ENCODE measurements at regions not wholly inside any gene's neighbourhood (a gene's known extent, or its start where the extent isn't known, plus 50 kb on each side); places are given as distances from the start of the nearest gene placed in this dataset.

DNA sequence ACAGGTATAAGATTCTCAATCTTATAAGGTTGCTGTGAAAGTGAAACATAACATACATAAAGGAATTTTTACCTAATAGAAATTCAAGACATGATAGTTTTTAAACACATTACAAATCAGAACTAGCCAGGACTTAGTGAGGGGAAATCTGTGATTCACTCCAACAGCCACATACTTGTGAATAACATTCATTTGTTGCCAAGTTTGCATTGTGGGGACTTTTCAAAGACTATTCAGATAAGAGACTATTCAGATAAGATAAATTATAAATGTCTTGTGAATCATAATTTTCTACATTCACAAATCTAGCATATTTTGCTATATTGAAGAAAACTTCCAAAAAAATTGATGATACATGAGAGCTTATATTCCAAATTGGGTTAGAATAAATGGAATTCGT, 345.3 kb upstream of the CDH20 start:
- DNase-seq = no peak

GRCh38 chr18:60996326-60996725, 336.9 kb upstream of the CDH20 start:
- DNase-seq = no peak

DNA sequence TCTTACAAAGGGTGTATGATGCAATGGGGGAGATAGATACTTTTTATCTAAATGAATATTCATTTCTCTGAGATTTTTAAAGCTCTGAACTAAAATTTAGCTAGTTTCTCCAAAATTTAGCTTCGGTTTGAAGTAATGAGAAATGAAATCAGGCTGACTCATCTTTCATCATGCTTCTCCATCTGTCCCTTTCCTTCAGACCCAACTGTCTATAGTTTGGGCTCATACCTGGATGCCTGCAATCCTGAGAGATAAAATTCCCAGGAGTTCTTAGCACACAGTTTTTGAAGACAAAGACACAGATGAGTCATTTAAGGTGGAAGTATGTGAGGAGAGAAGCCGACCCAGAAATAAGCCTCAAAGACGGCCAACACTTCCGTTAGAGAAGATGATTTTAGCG, 336.4 kb upstream of the CDH20 start:
- DNase-seq = no peak

GRCh38 chr18:61001138-61001537, 332.1 kb upstream of the CDH20 start:
- DNase-seq = no peak

GRCh38 chr18:61006687-61007224, 326.5 kb upstream of the CDH20 start:
- no peak for DNase-seq

- no peak for DNase-seq
Measured at GRCh38 chr18:61019338-61020301, 313.6 kb upstream of the CDH20 start.

DNA sequence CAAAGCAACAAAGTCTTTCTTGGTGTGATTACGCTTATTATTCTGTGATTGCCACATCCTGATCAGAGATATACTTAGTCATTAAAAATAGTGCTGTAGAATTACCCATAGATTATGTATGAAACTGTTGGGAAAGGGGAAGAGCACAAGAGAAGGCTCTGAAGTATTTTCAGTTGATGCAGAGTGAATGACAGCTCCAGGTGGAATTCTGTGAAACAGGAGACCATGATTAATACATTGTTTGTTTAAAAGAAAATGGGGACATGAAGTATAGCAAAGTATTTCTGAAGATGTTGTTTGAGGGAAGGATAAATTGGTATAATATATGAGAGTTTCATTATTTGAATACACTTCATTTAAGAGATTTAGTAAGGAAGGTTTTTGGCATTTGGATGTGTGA, 307.6 kb upstream of the CDH20 start:
- no peak for DNase-seq

DNA sequence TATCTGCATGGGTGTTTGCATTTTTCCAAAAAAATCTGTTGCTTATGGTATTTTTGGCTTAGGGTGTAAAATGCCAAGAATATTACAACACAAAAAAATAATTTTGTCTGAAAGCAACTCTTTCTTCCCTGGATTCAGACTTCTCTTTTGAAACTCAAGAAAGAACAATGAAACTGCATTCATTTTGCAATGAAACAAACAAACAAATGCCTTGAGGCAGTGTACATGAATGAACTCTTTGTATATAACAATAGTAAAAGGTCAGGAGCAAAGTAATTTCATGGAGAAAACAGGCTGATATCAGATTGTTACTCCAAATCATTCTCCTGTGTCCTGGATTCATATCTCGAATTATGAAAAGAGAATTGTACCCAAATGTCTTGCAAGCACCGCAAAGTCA, 301.6 kb upstream of the CDH20 start:
- no peak for DNase-seq

GRCh38 chr18:61034580-61034979, 298.6 kb upstream of the CDH20 start:
- no peak for DNase-seq

GRCh38 chr18:61039251-61039650, 294.0 kb upstream of the CDH20 start:
- DNase-seq = no peak

DNA sequence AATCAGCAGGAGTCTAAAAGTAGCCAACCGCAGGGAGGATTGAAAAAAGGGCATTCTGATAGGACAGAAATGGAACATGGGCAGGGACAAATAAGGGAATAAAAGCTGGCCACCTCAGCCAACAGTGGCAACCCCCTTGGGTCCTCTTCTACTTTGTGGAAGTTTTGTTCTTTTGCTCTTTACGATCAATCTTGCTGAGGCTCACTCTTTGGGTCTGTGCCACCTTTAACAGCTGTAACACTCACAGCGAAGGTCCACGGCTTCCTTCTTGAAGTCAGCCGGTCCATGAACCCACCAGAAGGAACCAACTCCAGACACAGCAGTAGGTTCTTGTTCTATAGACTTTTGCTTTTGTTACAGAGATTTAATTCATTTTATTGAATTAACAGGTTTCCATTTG, 285.4 kb upstream of the CDH20 start:
- DNase-seq = no peak

DNA sequence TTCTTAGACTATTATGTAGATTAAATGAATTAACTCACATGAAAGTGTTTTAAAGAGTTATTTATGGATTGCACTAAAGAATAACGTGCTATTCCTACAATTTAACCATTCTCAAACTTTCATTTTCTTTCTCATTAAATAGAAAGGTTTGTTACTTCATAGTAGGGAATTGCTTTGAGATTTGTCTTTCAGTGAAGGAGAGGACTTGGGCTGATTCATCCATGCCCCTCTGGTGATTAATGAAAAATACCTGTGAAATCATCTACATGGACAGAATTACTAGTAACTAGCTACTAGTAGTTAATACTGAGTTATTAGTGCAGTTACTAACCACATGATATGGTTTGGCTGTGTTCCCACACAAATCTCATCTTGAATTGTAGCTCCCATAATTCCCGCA, 275.8 kb upstream of the CDH20 start:
- no peak for DNase-seq

GRCh38 chr18:61062258-61062657, 271.0 kb upstream of the CDH20 start:
- no peak for DNase-seq

DNA sequence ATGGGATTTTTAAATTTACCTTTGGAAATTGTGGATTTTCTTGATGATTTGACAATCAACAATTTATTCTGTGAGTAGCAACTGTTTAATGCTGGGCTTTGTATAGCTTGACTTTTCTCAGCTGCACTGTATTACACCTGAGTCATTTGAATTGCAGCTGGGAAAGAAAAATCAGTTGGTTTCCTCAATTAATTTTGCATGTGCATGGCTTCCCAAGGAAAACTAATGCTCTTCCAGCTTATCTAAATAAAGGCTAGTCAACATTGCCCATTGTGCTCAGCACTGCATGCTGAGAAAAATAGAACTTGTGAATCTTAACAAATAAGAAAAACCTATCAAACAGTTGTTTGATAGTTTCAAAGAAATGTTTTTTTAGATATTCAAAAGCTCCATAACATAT, 268.3 kb upstream of the CDH20 start:
- DNase-seq = no peak

DNA sequence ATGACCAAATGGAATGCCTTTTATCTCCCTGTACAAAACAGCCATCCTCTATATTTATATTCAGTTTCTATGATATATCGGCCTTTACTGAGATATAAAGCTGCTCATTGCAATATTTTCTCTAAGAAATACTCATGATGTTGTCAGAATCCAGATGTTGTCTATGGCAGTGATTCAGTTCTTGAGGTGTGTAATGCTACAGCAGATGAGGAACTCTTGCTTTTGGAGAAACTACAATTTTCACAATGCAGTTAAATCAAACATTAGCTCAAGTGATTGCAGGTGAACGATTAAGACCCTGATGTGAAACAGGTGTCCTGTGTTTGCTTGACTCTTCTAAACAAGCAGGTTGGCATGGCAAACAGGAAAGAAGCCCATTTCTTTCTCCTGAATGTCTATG, 256.2 kb upstream of the CDH20 start:
- no peak for DNase-seq

DNA sequence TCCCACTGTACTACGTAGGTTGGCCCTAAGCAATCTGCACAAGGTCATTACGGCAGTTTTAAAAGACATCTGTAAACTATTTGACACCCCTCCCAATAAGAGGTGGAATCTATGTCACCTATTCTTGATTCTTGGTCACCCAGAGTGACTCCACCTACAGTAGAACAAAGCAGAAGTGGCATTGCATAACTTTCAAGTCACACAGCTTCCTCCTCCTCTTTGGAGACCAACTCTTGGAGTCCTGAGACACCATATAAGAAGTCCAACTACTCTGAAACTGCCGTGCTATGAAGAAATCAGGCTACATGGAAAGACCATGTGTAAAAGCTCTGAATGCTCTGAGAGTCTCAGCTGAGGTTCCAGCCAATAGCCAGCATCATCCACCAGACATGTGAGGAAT, 253.5 kb upstream of the CDH20 start:
- DNase-seq = no peak

- DNase-seq = no peak
Measured at GRCh38 chr18:61080954-61081528, 252.2 kb upstream of the CDH20 start.

DNA sequence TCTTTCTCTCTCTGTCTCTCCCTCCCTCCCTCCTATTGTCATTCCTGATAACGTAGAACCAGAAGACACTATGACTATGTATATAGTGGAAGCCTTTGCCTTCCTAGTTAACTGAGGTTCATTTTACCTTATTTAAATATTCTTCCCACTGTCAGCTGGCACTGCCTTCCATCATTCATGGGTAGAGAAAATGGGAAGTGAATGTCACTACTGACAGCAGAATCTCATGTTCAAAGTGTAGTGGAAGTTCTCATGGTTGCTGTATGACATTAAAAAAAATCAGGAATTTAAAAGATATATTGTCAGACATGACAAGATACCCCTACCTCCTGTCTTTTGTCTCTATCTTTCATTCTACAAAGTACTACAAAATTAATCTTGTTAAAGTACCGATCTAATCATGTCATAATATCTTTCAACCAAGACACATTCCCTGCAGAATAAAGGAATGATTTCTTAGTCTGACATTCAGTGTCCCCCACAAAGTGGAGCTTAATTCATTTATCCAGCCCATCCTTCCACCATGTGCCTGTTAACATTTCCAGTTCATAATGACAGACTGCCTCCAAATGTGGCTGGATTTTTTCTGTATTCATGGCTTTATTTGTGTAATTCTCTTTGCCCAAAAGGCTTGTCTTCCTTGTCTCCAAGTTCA, 250.1 kb upstream of the CDH20 start:
- no peak for DNase-seq

GRCh38 chr18:61085036-61085435, 248.2 kb upstream of the CDH20 start:
- DNase-seq = no peak

DNA sequence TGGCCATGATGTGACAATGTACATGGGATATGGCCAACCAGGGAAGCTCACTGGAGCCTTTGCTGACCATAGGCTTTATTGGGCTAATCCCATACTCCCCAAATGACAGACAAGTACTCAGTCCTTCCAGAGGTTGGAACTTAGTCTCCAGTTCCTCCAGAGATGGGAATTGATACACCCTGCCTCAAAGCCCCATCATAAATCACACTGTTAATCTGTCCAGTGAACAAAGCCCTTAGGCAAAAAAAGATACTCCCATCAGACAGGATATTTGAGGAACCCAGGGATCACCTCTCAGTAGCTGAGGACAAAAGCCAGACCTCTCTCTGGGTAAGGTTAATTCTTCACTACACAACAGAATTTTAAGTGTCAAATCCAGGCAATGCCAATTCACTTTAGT, 247.5 kb upstream of the CDH20 start:
- DNase-seq = no peak

GRCh38 chr18:61086657-61087056, 246.6 kb upstream of the CDH20 start:
- no peak for DNase-seq

DNA sequence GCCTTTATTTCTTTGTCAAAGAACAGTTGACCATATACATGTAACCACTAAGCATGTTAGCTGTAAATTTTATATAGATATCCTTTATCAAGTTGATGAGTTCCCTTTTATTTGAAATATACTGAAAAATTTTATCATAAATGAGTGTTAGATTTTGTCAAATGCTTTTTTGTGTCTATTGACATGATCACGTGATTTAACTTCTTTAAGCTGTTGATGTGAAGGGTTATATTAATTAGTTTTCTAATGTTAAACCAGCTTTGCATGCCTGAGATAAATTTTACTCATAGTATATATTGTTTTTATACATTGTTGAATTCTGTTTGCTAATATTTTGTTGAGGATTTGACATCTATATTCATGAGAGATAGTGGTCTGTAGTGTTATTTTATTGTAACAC, 241.9 kb upstream of the CDH20 start:
- DNase-seq = no peak

GRCh38 chr18:61093965-61094364, 239.3 kb upstream of the CDH20 start:
- DNase-seq = no peak

DNA sequence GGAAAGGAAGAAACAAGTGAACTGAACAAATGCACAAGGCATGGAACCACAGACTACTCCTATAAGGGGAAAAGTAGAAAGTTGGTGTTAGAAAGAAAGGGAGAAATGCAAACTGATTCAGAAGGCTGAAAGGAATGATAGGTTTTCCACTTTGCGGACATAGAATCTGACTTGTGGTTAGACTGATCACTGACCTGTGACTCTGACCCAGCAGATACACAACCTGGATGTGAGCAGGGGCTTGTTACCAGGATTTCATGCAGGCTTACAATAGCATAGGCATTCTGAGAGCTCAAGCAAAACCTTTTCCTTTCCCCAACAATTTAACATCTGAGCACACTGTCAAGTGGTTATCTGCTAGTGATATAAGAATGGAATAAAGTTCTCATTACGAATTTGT, 237.0 kb upstream of the CDH20 start:
- DNase-seq = no peak
